Thyroid gland (tissue), 4 donors: ENCODE measurements at regions not wholly inside any gene's neighbourhood (a gene's known extent, or its start where the extent isn't known, plus 50 kb on each side); places are given as distances from the start of the nearest gene placed in this dataset.

Experiments
- POLR2A ChIP-seq, 2 donors: fragments of 450-650 bp; IDR thresholded peaks; one replicate each; pipeline ENCODE4 v1.6.1; 2017; ENCODE audit warnings: antibody characterized with exemption in 2 of 2, mild to moderate bottlenecking in 2 of 2, moderate library complexity in 1 of 2
- TF ChIP-seq, protein P1 (sequence below), 6 experiments: fragments of 200-600 bp in 3 of 6; fragments of 450-650 bp in 3 of 6; sonication (generic) in 3 of 6; IDR thresholded peaks; one replicate each; pipeline ENCODE4 v1.5.1; 2016 to 2019; ENCODE audit warnings: antibody characterized with exemption in 6 of 6, mild to moderate bottlenecking in 2 of 6, inconsistent platforms in 1 of 6, moderate library complexity in 1 of 6

DNA sequence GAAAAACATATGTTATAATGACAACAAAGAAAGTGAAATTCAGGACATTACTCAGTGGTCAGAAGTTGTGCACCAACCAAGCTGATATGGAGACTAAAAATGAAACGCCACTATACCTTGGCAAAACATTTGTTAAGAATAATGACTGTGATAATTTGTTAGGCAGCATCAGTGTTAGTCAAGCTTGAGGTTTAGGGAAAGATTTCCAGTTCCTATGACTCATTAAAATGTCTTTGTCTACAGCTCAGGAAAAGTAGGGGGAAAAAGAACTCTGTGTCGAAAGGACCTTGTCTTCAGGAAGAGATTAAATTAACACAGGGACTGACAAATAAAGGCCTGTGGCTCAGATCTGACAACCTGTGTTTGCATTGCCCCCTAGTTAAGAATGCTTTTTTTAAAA, 764.1 kb upstream of the SLITRK6 start:
- TF ChIP-seq, protein P1, sequence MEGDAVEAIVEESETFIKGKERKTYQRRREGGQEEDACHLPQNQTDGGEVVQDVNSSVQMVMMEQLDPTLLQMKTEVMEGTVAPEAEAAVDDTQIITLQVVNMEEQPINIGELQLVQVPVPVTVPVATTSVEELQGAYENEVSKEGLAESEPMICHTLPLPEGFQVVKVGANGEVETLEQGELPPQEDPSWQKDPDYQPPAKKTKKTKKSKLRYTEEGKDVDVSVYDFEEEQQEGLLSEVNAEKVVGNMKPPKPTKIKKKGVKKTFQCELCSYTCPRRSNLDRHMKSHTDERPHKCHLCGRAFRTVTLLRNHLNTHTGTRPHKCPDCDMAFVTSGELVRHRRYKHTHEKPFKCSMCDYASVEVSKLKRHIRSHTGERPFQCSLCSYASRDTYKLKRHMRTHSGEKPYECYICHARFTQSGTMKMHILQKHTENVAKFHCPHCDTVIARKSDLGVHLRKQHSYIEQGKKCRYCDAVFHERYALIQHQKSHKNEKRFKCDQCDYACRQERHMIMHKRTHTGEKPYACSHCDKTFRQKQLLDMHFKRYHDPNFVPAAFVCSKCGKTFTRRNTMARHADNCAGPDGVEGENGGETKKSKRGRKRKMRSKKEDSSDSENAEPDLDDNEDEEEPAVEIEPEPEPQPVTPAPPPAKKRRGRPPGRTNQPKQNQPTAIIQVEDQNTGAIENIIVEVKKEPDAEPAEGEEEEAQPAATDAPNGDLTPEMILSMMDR (IDR thresholded peaks at IDR 0.05), result no peak
- TF ChIP-seq POLR2A (IDR thresholded peaks at IDR 0.05), result no peak
